Thoracic aorta (tissue), 2 donors: ENCODE measurements at regions not wholly inside any gene's neighbourhood (a gene's known extent, or its start where the extent isn't known, plus 50 kb on each side); places are given as distances from the start of the nearest gene placed in this dataset.
"Not testable (repeated sequence)": the region's sequence is repeated elsewhere in the genome, so short reads cannot be mapped to it uniquely, and the experiment has no call there.

Source experiments
- ATAC-seq: fragments of 150-250 bp; one replicate; pipeline ENCODE4 v1.8.0; 2017; ENCODE audit warnings: low read depth; ENCODE audit not compliant: insufficient number of reproducible peaks, low FRiP score
- DNase-seq: peaks from one replicate; pipeline ENCODE4 v3.0.0-alpha.2; 2020; ENCODE audit warnings: low spot score
- H3K27ac ChIP-seq, 2 donors: fragments of 200-600 bp; sonication (generic); 1 replicate in 1 of 2; 2 replicates in 1 of 2; pipeline ENCODE4 v1.5.1; 2016; ENCODE audit warnings: mild to moderate bottlenecking in 2 of 2, moderate library complexity in 2 of 2
- H3K27me3 ChIP-seq: fragments of 200-600 bp; sonication (generic); replicated peaks from 2 replicates; pipeline ENCODE4 v1.6.0; 2016; ENCODE audit warnings: mild to moderate bottlenecking; ENCODE audit not compliant: insufficient read depth
- H3K36me3 ChIP-seq: fragments of 200-600 bp; sonication (generic); one replicate; pipeline ENCODE4 v1.5.1; 2016
- H3K4me1 ChIP-seq, 2 donors: fragments of 200-600 bp; sonication (generic); 1 replicate in 1 of 2; 2 replicates in 1 of 2; pipeline versions ENCODE4 v1.5.1 to v1.6.0; 2016; ENCODE audit warnings: low read depth in 2 of 2, mild to moderate bottlenecking in 1 of 2; ENCODE audit not compliant: control insufficient read depth in 1 of 2
- H3K4me3 ChIP-seq: fragments of 200-600 bp; sonication (generic); 2 replicates; pipeline ENCODE4 v1.5.1; 2016; ENCODE audit warnings: mild to moderate bottlenecking
- H3K9me3 ChIP-seq: fragments of 200-600 bp; sonication (generic); 2 replicates; pipeline ENCODE4 v1.5.1; 2016
- TF ChIP-seq, protein P1 (sequence below): fragments of 200-600 bp; sonication (generic); IDR thresholded peaks from one replicate; pipeline ENCODE4 v1.5.1; 2019; ENCODE audit warnings: antibody characterized with exemption

DNA sequence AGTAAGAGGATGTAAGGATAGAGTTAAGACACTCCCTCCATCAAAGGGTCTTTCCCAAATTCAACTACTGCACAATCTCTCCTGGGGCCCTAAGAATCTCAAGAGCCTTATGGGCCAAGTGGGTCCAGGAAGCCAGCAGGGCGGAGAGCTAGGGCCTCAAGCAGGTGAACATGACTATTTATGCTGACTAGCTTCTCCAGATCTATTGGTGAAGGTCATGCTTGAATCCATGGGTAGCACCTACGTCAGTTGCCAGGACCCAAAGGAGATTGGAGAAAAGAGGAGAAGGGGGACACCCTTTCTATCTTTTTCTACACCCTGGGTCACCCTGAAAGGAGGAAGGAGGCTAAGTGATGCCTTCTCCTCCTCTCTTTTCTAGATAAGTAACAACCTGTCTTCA is 534.2 kb upstream of the MIS18BP1 start:
- no peaks in the 10 kb centered on the region for H3K27me3 ChIP-seq
- no peak for ATAC-seq
- H3K27ac ChIP-seq, result no peak overlapping the region
- no peaks in the 10 kb centered on the region for H3K36me3 ChIP-seq
- DNase-seq, result no peak
- no peak overlapping the region for H3K4me3 ChIP-seq
- peaks cover 13% of the 10 kb centered on the region for H3K9me3 ChIP-seq
- TF ChIP-seq, protein P1, sequence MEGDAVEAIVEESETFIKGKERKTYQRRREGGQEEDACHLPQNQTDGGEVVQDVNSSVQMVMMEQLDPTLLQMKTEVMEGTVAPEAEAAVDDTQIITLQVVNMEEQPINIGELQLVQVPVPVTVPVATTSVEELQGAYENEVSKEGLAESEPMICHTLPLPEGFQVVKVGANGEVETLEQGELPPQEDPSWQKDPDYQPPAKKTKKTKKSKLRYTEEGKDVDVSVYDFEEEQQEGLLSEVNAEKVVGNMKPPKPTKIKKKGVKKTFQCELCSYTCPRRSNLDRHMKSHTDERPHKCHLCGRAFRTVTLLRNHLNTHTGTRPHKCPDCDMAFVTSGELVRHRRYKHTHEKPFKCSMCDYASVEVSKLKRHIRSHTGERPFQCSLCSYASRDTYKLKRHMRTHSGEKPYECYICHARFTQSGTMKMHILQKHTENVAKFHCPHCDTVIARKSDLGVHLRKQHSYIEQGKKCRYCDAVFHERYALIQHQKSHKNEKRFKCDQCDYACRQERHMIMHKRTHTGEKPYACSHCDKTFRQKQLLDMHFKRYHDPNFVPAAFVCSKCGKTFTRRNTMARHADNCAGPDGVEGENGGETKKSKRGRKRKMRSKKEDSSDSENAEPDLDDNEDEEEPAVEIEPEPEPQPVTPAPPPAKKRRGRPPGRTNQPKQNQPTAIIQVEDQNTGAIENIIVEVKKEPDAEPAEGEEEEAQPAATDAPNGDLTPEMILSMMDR, result no peak
- H3K4me1 ChIP-seq, result no peaks in the 10 kb centered on the region

DNA sequence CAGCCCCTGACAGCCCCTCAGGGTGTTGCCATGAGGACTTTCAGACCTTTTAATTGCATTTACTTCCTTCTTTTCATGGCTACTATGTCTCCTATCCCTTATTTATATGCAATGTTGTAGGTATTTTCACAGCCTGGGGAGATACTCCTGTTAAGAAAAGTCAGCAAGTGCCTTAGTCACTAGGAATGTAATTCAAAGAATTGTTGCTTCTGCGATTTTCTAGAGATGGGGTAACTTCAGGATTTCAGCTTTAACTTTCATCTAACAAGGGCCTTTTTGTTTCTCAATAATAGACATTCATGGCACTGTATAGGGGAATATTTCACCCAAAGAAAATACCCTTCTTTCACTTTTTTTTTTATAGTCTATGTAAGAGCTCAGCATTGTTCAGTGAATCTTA is 533.3 kb upstream of the MIS18BP1 start:
- DNase-seq (no peak), ATAC-seq (no peak)
- Histone ChIP-seq H3K4me1 (no peaks in the 10 kb centered on the region), H3K36me3 (no peaks in the 10 kb centered on the region), H3K4me3 (no peak overlapping the region), H3K27me3 (no peaks in the 10 kb centered on the region), H3K27ac (no peak overlapping the region), H3K9me3 (peaks cover 13% of the 10 kb centered on the region)
- TF ChIP-seq, protein P1, result no peak

DNA sequence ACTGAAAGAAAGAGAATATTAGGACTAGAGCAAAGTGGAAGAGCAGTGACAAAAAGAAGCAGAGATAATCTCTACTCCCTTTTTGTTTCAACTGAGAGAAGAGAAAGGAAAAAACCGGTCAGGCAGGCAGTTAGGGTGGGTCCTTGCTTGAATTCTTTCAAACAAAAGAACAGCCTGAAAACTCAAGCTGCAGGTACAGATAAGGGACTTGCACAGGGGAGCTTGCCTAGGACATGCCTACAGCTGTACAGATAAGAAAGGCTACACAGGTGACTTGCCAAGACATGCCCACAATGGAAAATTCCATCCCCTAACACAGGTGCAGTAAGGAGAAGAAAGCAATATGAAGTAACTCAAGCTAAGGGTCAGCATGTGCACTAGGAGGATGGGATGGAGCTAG is 532.2 kb upstream of the MIS18BP1 start:
- TF ChIP-seq, protein P1, result no peak
- H3K9me3 ChIP-seq, result peaks cover 13% of the 10 kb centered on the region
- no peaks in the 10 kb centered on the region for H3K27me3 ChIP-seq
- H3K27ac ChIP-seq, result no peak overlapping the region
- DNase-seq (no peak), ATAC-seq (no peak)
- H3K4me1 ChIP-seq, result no peaks in the 10 kb centered on the region
- H3K36me3 ChIP-seq, result no peaks in the 10 kb centered on the region
- H3K4me3 ChIP-seq, result no peak overlapping the region

DNA sequence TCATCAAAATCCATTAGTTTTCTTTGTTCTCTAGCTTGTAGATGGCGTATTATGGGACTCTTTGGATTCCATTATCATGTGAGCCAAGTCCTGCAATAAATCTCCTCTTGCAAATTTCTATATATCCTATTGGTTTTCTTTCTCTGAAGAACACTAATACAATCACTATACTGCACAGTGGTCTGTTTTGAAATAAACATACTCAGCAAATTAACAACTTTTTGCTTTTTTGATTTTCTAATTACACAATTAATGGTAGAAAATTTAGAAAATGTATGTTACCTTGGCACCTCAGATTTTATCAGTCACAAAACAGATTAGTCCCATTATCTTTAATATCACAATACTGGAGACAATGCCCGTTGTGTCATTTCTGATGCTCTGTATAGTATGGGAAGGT is 513.2 kb upstream of the MIS18BP1 start:
- no peak overlapping the region for H3K4me3 ChIP-seq
- ATAC-seq (no peak), DNase-seq (no peak)
- H3K9me3 ChIP-seq, result no peaks in the 10 kb centered on the region
- no peaks in the 10 kb centered on the region for H3K36me3 ChIP-seq
- no peaks in the 10 kb centered on the region for H3K27me3 ChIP-seq
- TF ChIP-seq, protein P1, result no peak
- H3K27ac ChIP-seq, result no peak overlapping the region
- H3K4me1 ChIP-seq, result no peaks in the 10 kb centered on the region

DNA sequence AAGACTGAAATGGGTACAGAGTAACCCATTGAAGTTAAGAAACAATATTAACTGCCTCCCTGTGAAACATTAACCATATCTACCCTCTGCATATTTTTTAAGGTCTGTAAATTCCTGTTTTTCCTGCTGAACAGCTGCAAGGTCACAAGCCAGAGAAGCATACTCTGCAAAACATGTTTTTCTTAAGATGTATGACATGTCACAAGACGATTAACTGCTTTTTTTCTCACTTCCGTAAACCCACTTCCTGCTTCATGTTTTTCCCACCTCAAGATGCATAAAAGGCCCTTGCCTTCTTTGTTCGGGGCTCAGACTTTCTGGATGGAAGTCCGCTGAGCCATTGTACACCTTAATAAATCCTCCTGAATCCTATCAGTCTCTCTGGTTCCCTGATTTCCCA is 504.7 kb upstream of the MIS18BP1 start:
- no peaks in the 10 kb centered on the region for H3K4me1 ChIP-seq
- H3K27ac ChIP-seq, result no peak overlapping the region
- no peaks in the 10 kb centered on the region for H3K36me3 ChIP-seq
- DNase-seq, result no peak
- ATAC-seq, result no peak
- H3K27me3 ChIP-seq, result no peaks in the 10 kb centered on the region
- TF ChIP-seq, protein P1, result no peak
- H3K9me3 ChIP-seq, result peaks cover 4% of the 10 kb centered on the region
- no peak overlapping the region for H3K4me3 ChIP-seq

DNA sequence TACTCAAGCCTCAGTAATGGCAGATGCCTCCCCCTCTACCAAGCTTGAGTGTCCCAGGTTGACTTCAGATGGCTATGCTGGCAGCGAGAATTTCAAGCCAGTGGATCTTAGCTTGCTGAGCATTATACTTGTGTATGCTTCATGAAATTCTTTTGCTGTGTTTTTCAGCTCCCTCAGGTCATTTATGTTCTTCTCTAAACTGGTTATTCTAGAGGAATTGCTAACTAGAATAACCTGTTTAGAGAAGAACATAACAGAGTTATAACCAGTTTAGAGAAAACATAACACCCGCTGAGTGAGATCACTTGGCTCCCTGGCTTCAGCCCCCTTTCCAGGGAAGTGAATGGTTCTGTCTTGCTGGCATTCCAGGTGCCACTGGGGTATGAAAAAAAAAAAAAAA is 503.4 kb upstream of the MIS18BP1 start:
- H3K4me3 ChIP-seq, ATAC-seq, DNase-seq, H3K36me3 ChIP-seq, H3K27me3 ChIP-seq, H3K9me3 ChIP-seq, H3K27ac ChIP-seq, H3K4me1 ChIP-seq: not testable (repeated sequence)
